Fibroblast of the conjunctiva (primary cell): ENCODE measurements at regions not wholly inside any gene's neighbourhood (a gene's known extent, or its start where the extent isn't known, plus 50 kb on each side); places are given as distances from the start of the nearest gene placed in this dataset.

Experiments used
- DNase-seq: peaks from one replicate; pipeline ENCODE4 v3.0.0-alpha.2; 2010; ENCODE audit warnings: low read depth

DNA sequence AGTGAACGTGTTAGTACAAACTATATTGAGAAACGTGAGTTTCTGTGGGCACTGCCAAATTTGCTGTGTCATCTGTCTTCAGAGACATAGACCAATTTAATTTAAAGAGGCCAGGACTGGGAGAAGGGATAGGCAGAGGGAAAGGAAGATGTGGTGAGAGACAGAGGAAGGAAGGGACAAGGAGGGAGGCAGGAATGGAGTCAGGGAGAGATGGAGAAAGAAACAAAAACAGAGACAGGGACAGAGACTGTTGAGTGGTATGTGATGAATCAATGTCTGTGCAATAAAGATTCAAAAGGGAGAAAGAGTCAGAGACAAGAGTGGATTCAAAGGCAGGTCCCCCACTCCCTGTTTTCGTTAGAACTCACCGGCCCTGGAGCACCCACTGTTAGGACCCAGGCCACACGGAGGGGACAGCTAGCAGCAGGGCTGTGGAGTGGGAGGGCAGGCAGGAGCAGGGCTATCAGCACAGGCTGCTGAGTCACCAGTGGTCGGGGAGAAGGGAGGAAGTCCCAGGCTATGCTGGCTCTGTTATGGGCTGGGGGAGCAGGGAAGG lies 51.6 kb upstream of the CHD6 start:
- DNase-seq = no peak

DNA sequence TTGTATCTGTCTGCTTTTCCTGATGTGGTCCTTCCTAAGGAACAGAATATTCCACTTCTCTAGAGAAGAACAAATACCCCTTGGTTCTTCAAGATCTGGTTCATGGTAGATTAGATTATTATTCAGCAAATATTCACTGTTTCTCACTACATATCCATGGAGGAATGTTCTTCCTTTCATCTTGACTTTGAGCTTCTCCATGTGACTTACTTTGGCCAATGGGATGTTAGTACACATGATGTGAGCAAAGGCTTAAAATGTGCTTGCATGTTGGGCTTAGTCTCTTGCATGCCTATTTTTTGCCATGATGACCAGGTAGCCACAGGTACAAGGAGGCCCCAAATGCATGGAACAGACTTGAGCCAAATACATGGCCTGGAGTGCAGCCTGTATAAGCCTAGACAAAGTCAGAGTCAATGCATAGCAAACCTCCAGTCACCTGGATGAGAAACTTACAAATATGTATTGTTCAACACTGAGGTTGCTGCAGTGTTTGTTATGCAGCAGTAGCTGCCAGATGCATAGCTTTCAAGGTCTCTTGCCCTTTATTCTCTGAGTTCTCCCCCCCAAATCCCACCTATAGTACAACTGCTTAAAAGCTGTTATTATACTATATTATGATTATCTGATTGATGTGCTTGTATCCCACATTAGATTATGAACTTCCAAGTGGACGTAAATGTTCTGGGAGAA lies 50.0 kb upstream of the CHD6 start:
- DNase-seq = no peak
